HCT116 (cell line): ENCODE measurements at regions not wholly inside any gene's neighbourhood (a gene's known extent, or its start where the extent isn't known, plus 50 kb on each side); places are given as distances from the start of the nearest gene placed in this dataset.

Experiments used
- CEBPB ChIP-seq: IDR thresholded peaks from 2 replicates; pipeline ENCODE4 v1.6.1; 2012; ENCODE audit warnings: low read depth
- CTCF ChIP-seq, 3 experiments: fragments of 200-600 bp in 1 of 3; sonication (generic) in 1 of 3; IDR thresholded peaks in 2 of 3; conservative IDR thresholded peaks in 1 of 3; 2 replicates each; pipeline ENCODE4 v1.5.1; 2012 to 2017; ENCODE audit warnings: low read depth in 2 of 3, low read length in 2 of 3, antibody characterized with exemption in 1 of 3, borderline replicate concordance in 1 of 3, control low read depth in 1 of 3, mild to moderate bottlenecking in 1 of 3, mixed read lengths in 1 of 3, mixed run types in 1 of 3, moderate library complexity in 1 of 3; ENCODE audit not compliant: insufficient read depth in 1 of 3
- EGR1 ChIP-seq: IDR thresholded peaks from 2 replicates; pipeline ENCODE4 v1.6.1; 2012; ENCODE audit warnings: low read depth
- EZH2 ChIP-seq: fragments of 200-600 bp; sonication (generic); IDR thresholded peaks from 2 replicates; pipeline ENCODE4 v1.6.1; 2017; ENCODE audit warnings: antibody characterized with exemption, mixed run types
- MAX ChIP-seq: IDR thresholded peaks from 2 replicates; pipeline ENCODE4 v1.6.1; 2012
- POLR2A ChIP-seq: IDR thresholded peaks from 2 replicates; pipeline ENCODE4 v1.7.0; 2011; ENCODE audit warnings: borderline replicate concordance; ENCODE audit not compliant: insufficient read depth, insufficient read length; ENCODE audit errors: extremely low read depth
- POLR2AphosphoS5 ChIP-seq: IDR thresholded peaks from 2 replicates; pipeline ENCODE4 v1.6.1; 2011; ENCODE audit warnings: mild to moderate bottlenecking, low read depth, low read length, moderate library complexity
- REST ChIP-seq: IDR thresholded peaks from 2 replicates; pipeline ENCODE4 v1.6.1; 2012; ENCODE audit warnings: low read depth
- SIN3A ChIP-seq: IDR thresholded peaks from 2 replicates; pipeline ENCODE4 v1.6.1; 2012; ENCODE audit warnings: low read depth
- TCF7L2 ChIP-seq: IDR thresholded peaks from 2 replicates; pipeline ENCODE4 v1.7.0; 2011; ENCODE audit warnings: borderline replicate concordance, inconsistent platforms; ENCODE audit not compliant: insufficient read depth, insufficient read length; ENCODE audit errors: extremely low read depth
- ZNF274 ChIP-seq: fragments of 200-500 bp; sonication (Bioruptor generic); IDR thresholded peaks from 2 replicates; pipeline ENCODE4 v1.6.1; 2014; ENCODE audit warnings: mild to moderate bottlenecking, low read depth, low read length, inconsistent platforms

- TF ChIP-seq CTCF (IDR thresholded peaks at IDR 0.05 in 2 of 3, conservative IDR thresholded peaks at IDR 0.05 in 1 of 3; ENCODE audit: borderline replicate concordance in 1 of 3, insufficient read depth in 1 of 3, low read depth in 2 of 3, low read length in 2 of 3) (no peak), TCF7L2 (no peak), EGR1 (no peak), EZH2 (no peak), REST (no peak), POLR2A (no peak), ZNF274 (no peak), SIN3A (no peak), CEBPB (no peak), MAX (no peak), POLR2AphosphoS5 (no peak)
Observed at GRCh38 chr2:19807346-19807745, 94.4 kb downstream of the TTC32 start.
